GM19395 (cell line): ENCODE measurements at regions not wholly inside any gene's neighbourhood (a gene's known extent, or its start where the extent isn't known, plus 50 kb on each side); places are given as distances from the start of the nearest gene placed in this dataset.
"Not testable (repeated sequence)": the region's sequence is repeated elsewhere in the genome, so short reads cannot be mapped to it uniquely, and the experiment has no call there.

Experiments used
- ATAC-seq: cut with Tn5 transposase; IDR thresholded peaks from one replicate; pipeline ENCODE4 v1.9.1; 2021; ENCODE audit warnings: mild to moderate bottlenecking, moderate library complexity; ENCODE audit not compliant: unreplicated experiment

- no peak for ATAC-seq
These were observed 83.3 kb upstream of the FRMD6 start for GRCh38 chr14:51568366-51568765.

GRCh38 chr14:51573607-51574006 is 78.1 kb upstream of the FRMD6 start:
- ATAC-seq = no peak

- ATAC-seq = no peak
These were observed 77.7 kb upstream of the FRMD6 start for GRCh38 chr14:51574009-51574408.

- ATAC-seq = no peak
These were observed 76.2 kb upstream of the FRMD6 start for GRCh38 chr14:51575349-51576116.

GRCh38 chr14:51576117-51576430 is 75.6 kb upstream of the FRMD6 start:
- ATAC-seq = no peak

GRCh38 chr14:51576879-51577278 is 74.8 kb upstream of the FRMD6 start:
- ATAC-seq = no peak

- no peak for ATAC-seq
These were observed 72.9 kb upstream of the FRMD6 start for GRCh38 chr14:51578853-51579252.

- ATAC-seq = no peak
These were observed 70.5 kb upstream of the FRMD6 start for GRCh38 chr14:51581017-51581881.

- ATAC-seq = no peak
These were observed 69.3 kb upstream of the FRMD6 start for GRCh38 chr14:51582437-51582836.

- no peak for ATAC-seq
These were observed 66.7 kb upstream of the FRMD6 start for GRCh38 chr14:51585055-51585454.

- ATAC-seq = no peak
These were observed 58.9 kb upstream of the FRMD6 start for GRCh38 chr14:51592836-51593235.

- ATAC-seq = no peak
These were observed 58.3 kb upstream of the FRMD6 start for GRCh38 chr14:51593397-51593796.

- no peak for ATAC-seq
These were observed 55.7 kb upstream of the FRMD6 start for GRCh38 chr14:51595881-51596455.

- ATAC-seq = no peak
These were observed 55.1 kb upstream of the FRMD6 start for GRCh38 chr14:51596488-51597117.

- ATAC-seq = no peak
These were observed 54.3 kb upstream of the FRMD6 start for GRCh38 chr14:51597261-51598001.

GRCh38 chr14:51598924-51599600 is 52.6 kb upstream of the FRMD6 start:
- ATAC-seq = not testable (repeated sequence)

- ATAC-seq = no peak
These were observed 51.1 kb upstream of the FRMD6 start for GRCh38 chr14:51600658-51601057.
